ENCODE measurements at regions not wholly inside any gene's neighbourhood (a gene's known extent, or its start where the extent isn't known, plus 50 kb on each side); places are given as distances from the start of the nearest gene placed in this dataset.

- ATAC-seq, result peak; percentile 7 to 48
- Histone ChIP-seq H3K9me3 (no peaks in the 10 kb centered on the region), H3K4me1 (no peaks in the 10 kb centered on the region), H3K36me3 (no peaks in the 10 kb centered on the region), H3K27me3 (ENCODE audit: low read depth) (no peaks in the 10 kb centered on the region), H3K27ac (no peak overlapping the region), H3K4me3 (no peak overlapping the region)
- no peak for TF ChIP-seq CTCF (IDR thresholded peaks at IDR 0.05)
- no peak for DNase-seq
- intact Hi-C loops (cut with DNase I), result no loop called here
Measured at GRCh38 chr11:129286813-129287212, 88.8 kb upstream of the BARX2 start.

DNA sequence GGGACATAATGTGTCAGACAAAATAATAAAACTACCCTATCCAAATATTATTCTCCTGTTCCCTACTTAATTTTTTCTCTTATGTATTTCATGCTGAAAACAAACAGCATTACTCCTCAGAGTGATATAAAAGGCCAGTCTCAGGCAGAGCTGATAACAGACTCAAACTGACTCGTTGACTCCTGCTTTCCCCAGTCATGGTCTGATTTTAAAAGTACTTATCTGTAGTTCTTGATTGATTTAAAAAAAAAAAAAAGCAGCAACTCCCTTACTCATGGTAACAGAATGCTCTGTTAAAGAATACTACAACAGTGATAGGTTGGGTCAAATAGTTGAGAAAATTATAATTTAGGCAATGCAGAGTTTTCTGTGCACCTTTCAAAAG is 90.3 kb upstream of the BARX2 start:
- DNase-seq, result no peak

DNA sequence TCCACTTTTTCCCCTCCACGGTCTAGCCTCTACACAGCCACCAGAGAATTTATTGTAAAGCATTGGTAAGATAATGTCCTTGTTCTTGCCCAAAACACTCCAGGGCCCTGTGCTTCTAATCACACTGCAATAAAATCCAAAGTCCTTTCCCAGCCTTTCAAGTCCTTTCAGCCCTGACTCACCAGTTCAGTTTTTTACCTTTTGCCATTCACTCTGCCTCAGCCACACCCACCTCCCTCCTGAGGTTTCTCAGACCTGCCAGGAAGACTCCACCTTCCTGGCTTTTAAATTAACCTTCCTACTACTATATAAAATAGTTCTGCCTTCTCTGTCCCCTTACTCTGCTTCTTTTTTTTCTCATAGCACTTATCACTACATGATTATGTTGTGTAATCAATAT is 91.0 kb upstream of the ARHGAP32 start:
- no peak for DNase-seq

More for the DNA sequence above, 90.3 kb upstream of the BARX2 start:
- intact Hi-C loops (cut with DNase I), result no loop called here
- Histone ChIP-seq H3K36me3 (no peaks in the 10 kb centered on the region), H3K4me1 (peaks cover 2% of the 10 kb centered on the region), H3K27me3 (ENCODE audit: low read depth) (no peaks in the 10 kb centered on the region), H3K9me3 (no peaks in the 10 kb centered on the region), H3K4me3 (no peak overlapping the region), H3K27ac (no peak overlapping the region)
- no peak for TF ChIP-seq CTCF (IDR thresholded peaks at IDR 0.05)
- ATAC-seq, result no peak

GRCh38 chr11:129282634-129283033 is 90.5 kb upstream of the ARHGAP32 start:
- ATAC-seq, result no peak
- intact Hi-C loops (cut with DNase I), result no loop called here
- no peak overlapping the region for H3K27ac ChIP-seq

More for the DNA sequence above, 91.0 kb upstream of the ARHGAP32 start:
- Histone ChIP-seq H3K27ac (no peak overlapping the region), H3K4me3 (no peak overlapping the region), H3K4me1 (peaks cover 11% of the 10 kb centered on the region), H3K27me3 (ENCODE audit: low read depth) (no peaks in the 10 kb centered on the region), H3K36me3 (no peaks in the 10 kb centered on the region), H3K9me3 (no peaks in the 10 kb centered on the region)
- intact Hi-C loops (cut with DNase I), result no loop called here
- ATAC-seq, result peak in 1 of 2 donors; percentile 15
- no peak for TF ChIP-seq CTCF (IDR thresholded peaks at IDR 0.05)

GRCh38 chr11:129281471-129282415 is 89.6 kb upstream of the ARHGAP32 start:
- ATAC-seq (no peak), DNase-seq (no peak)
- Histone ChIP-seq H3K9me3 (no peaks in the 10 kb centered on the region), H3K27me3 (ENCODE audit: low read depth) (no peaks in the 10 kb centered on the region), H3K27ac (no peak overlapping the region), H3K4me3 (no peak overlapping the region), H3K36me3 (no peaks in the 10 kb centered on the region), H3K4me1 (peaks cover 25% of the 10 kb centered on the region)
- intact Hi-C loops (cut with DNase I), result no loop called here
- TF ChIP-seq CTCF (IDR thresholded peaks at IDR 0.05), result no peak

More at GRCh38 chr11:129282634-129283033, 90.5 kb upstream of the ARHGAP32 start:
- TF ChIP-seq CTCF (IDR thresholded peaks at IDR 0.05), result no peak
- DNase-seq, result no peak
- Histone ChIP-seq H3K9me3 (no peaks in the 10 kb centered on the region), H3K4me1 (peaks cover 16% of the 10 kb centered on the region), H3K36me3 (no peaks in the 10 kb centered on the region), H3K27me3 (ENCODE audit: low read depth) (no peaks in the 10 kb centered on the region), H3K4me3 (no peak overlapping the region)

Measured in lower lobe of right lung (tissue), 2 donors.